OCI-LY1 (cell line): ENCODE measurements at regions not wholly inside any gene's neighbourhood (a gene's known extent, or its start where the extent isn't known, plus 50 kb on each side); places are given as distances from the start of the nearest gene placed in this dataset.

Experiments used
- H2AFZ ChIP-seq: fragments of 200-600 bp; sonication (generic), shearing (Covaris generic); 2 replicates; pipeline ENCODE4 v1.6.0; 2014; ENCODE audit warnings: antibody characterized with exemption, mild to moderate bottlenecking, low read length
- H3F3A ChIP-seq: fragments of 200-600 bp; sonication (generic), shearing (Covaris generic); 2 replicates; pipeline ENCODE4 v1.6.0; 2014; ENCODE audit warnings: mild to moderate bottlenecking, antibody characterized with exemption, low read length, moderate library complexity; ENCODE audit not compliant: insufficient read depth
- H3K27ac ChIP-seq: fragments of 200-600 bp; sonication (generic); 2 replicates; pipeline ENCODE4 v1.5.1; 2014; ENCODE audit warnings: low read length, mixed run types, mild to moderate bottlenecking, low read depth; ENCODE audit not compliant: poor library complexity, severe bottlenecking
- H3K27me3 ChIP-seq: fragments of 200-600 bp; sonication (generic); 2 replicates; pipeline ENCODE4 v1.6.0; 2014; ENCODE audit warnings: antibody characterized with exemption, mild to moderate bottlenecking, low read length, moderate library complexity; ENCODE audit not compliant: insufficient read depth
- H3K36me3 ChIP-seq: fragments of 200-600 bp; sonication (generic); 2 replicates; pipeline ENCODE4 v1.6.1; 2014; ENCODE audit warnings: mild to moderate bottlenecking, antibody characterized with exemption, low read length, moderate library complexity, mixed read lengths; ENCODE audit not compliant: insufficient read depth
- H3K4me1 ChIP-seq: fragments of 200-600 bp; sonication (generic); 2 replicates; pipeline ENCODE4 v1.5.1; 2014; ENCODE audit warnings: mild to moderate bottlenecking, low read length, moderate library complexity; ENCODE audit not compliant: insufficient read depth, severe bottlenecking
- H3K4me2 ChIP-seq: fragments of 200-600 bp; sonication (generic), shearing (Covaris generic); 2 replicates; pipeline ENCODE4 v1.6.1; 2014; ENCODE audit warnings: low read length
- H3K4me3 ChIP-seq: fragments of 200-600 bp; sonication (generic); 2 replicates; pipeline ENCODE4 v1.5.1; 2014; ENCODE audit warnings: low read length, low read depth, mild to moderate bottlenecking, mixed read lengths; ENCODE audit not compliant: poor library complexity, severe bottlenecking
- H3K79me2 ChIP-seq: fragments of 200-600 bp; shearing (Covaris generic); 2 replicates; pipeline ENCODE4 v1.6.1; 2016; ENCODE audit warnings: mixed run types, low read length, mixed read lengths; ENCODE audit not compliant: insufficient read depth
- H3K9ac ChIP-seq: fragments of 200-600 bp; sonication (generic), shearing (Covaris generic); 2 replicates; pipeline ENCODE4 v1.6.1; 2014; ENCODE audit warnings: mild to moderate bottlenecking, low read length, mixed read lengths
- H3K9me2 ChIP-seq: fragments of 200-600 bp; sonication (generic), shearing (Covaris generic); 2 replicates; pipeline ENCODE4 v1.6.1; 2014; ENCODE audit warnings: low read depth, mild to moderate bottlenecking, low read length, mixed read lengths
- H3K9me3 ChIP-seq: fragments of 200-600 bp; shearing (Covaris generic); 2 replicates; pipeline ENCODE4 v1.6.1; 2014; ENCODE audit warnings: low read length, mixed read lengths
- H4K20me1 ChIP-seq: fragments of 200-600 bp; sonication (generic), shearing (Covaris generic); 2 replicates; pipeline ENCODE4 v1.6.0; 2016; ENCODE audit warnings: mild to moderate bottlenecking, low read length; ENCODE audit not compliant: insufficient read depth
- CTCF ChIP-seq: fragments of 200-600 bp; sonication (generic), shearing (Covaris generic); IDR thresholded peaks from 2 replicates; pipeline ENCODE4 v1.5.1; 2017; ENCODE audit warnings: mild to moderate bottlenecking, antibody characterized with exemption, low read length, moderate library complexity, mixed read lengths
- EZH2 ChIP-seq: fragments of 200-600 bp; sonication (generic), shearing (Covaris generic); IDR thresholded peaks from 2 replicates; pipeline ENCODE4 v1.8.0; 2017; ENCODE audit warnings: borderline replicate concordance, mixed run types, mild to moderate bottlenecking, antibody characterized with exemption, low read length, moderate library complexity, mixed read lengths

GRCh38 chr18:30004965-30005364 is 1037.6 kb downstream of the DSC3 start:
- Histone ChIP-seq H3K9ac (no peak overlapping the region), H3K9me3 (no peaks in the 10 kb centered on the region), H2AFZ (no peak overlapping the region), H3F3A (no peaks in the 10 kb centered on the region), H4K20me1 (no peaks in the 10 kb centered on the region), H3K4me1 (no peaks in the 10 kb centered on the region), H3K36me3 (no peaks in the 10 kb centered on the region), H3K4me2 (no peak overlapping the region), H3K4me3 (no peak overlapping the region), H3K27ac (no peak overlapping the region), H3K79me2 (no peaks in the 10 kb centered on the region), H3K27me3 (no peaks in the 10 kb centered on the region), H3K9me2 (no peaks in the 10 kb centered on the region)
- TF ChIP-seq EZH2 (no peak), CTCF (no peak)

- H3K27ac ChIP-seq: no peak overlapping the region
- no peak overlapping the region for H2AFZ ChIP-seq
- no peaks in the 10 kb centered on the region for H3K4me1 ChIP-seq
- TF ChIP-seq EZH2 (no peak), CTCF (no peak)
- H3K9ac ChIP-seq: no peak overlapping the region
- H3K4me2 ChIP-seq: no peak overlapping the region
- no peaks in the 10 kb centered on the region for H3K36me3 ChIP-seq
- no peaks in the 10 kb centered on the region for H3K27me3 ChIP-seq
- H3K79me2 ChIP-seq: no peaks in the 10 kb centered on the region
- H3K9me3 ChIP-seq: no peaks in the 10 kb centered on the region
- no peak overlapping the region for H3K4me3 ChIP-seq
- H3K9me2 ChIP-seq: no peaks in the 10 kb centered on the region
- no peaks in the 10 kb centered on the region for H3F3A ChIP-seq
- H4K20me1 ChIP-seq: no peaks in the 10 kb centered on the region
These were observed 1060.3 kb downstream of the DSC3 start for GRCh38 chr18:29982218-29982617.

GRCh38 chr18:29979881-29980280 is 1062.7 kb downstream of the DSC3 start:
- no peaks in the 10 kb centered on the region for H3K9me2 ChIP-seq
- no peak overlapping the region for H3K9ac ChIP-seq
- no peaks in the 10 kb centered on the region for H3K9me3 ChIP-seq
- H3K27me3 ChIP-seq: no peaks in the 10 kb centered on the region
- H3K4me1 ChIP-seq: no peaks in the 10 kb centered on the region
- no peak overlapping the region for H3K4me2 ChIP-seq
- H3F3A ChIP-seq: no peaks in the 10 kb centered on the region
- no peak overlapping the region for H3K27ac ChIP-seq
- no peaks in the 10 kb centered on the region for H4K20me1 ChIP-seq
- H2AFZ ChIP-seq: no peak overlapping the region
- no peak overlapping the region for H3K4me3 ChIP-seq
- no peaks in the 10 kb centered on the region for H3K79me2 ChIP-seq
- H3K36me3 ChIP-seq: no peaks in the 10 kb centered on the region
- no peak for TF ChIP-seq EZH2
- no peak for TF ChIP-seq CTCF
